ENCODE measurements at regions not wholly inside any gene's neighbourhood (a gene's known extent, or its start where the extent isn't known, plus 50 kb on each side); places are given as distances from the start of the nearest gene placed in this dataset.

GRCh38 chr12:30044206-30044605, 260.5 kb upstream of the TMTC1 start:
- Histone ChIP-seq H3K36me3 (ENCODE audit: control insufficient read depth, insufficient read depth, low read length) (no peaks in the 10 kb centered on the region), H3K27me3 (ENCODE audit: control insufficient read depth, insufficient read depth, low read length) (no peaks in the 10 kb centered on the region), H3K4me3 (ENCODE audit: low read depth, low read length) (no peak overlapping the region)
- TF ChIP-seq, protein P1, sequence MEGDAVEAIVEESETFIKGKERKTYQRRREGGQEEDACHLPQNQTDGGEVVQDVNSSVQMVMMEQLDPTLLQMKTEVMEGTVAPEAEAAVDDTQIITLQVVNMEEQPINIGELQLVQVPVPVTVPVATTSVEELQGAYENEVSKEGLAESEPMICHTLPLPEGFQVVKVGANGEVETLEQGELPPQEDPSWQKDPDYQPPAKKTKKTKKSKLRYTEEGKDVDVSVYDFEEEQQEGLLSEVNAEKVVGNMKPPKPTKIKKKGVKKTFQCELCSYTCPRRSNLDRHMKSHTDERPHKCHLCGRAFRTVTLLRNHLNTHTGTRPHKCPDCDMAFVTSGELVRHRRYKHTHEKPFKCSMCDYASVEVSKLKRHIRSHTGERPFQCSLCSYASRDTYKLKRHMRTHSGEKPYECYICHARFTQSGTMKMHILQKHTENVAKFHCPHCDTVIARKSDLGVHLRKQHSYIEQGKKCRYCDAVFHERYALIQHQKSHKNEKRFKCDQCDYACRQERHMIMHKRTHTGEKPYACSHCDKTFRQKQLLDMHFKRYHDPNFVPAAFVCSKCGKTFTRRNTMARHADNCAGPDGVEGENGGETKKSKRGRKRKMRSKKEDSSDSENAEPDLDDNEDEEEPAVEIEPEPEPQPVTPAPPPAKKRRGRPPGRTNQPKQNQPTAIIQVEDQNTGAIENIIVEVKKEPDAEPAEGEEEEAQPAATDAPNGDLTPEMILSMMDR (IDR thresholded peaks at IDR 0.05; ENCODE audit: insufficient read depth, low read length, severe bottlenecking), result no peak
- FAIRE-seq, result no peak
- no peak for DNase-seq (ENCODE audit: low read depth)

- Histone ChIP-seq H3K4me3 (ENCODE audit: low read depth, low read length) (no peak overlapping the region), H3K27me3 (ENCODE audit: control insufficient read depth, insufficient read depth, low read length) (no peaks in the 10 kb centered on the region), H3K36me3 (ENCODE audit: control insufficient read depth, insufficient read depth, low read length) (no peaks in the 10 kb centered on the region)
- TF ChIP-seq, protein P1 (IDR thresholded peaks at IDR 0.05; ENCODE audit: insufficient read depth, low read length, severe bottlenecking), result no peak
- DNase-seq (ENCODE audit: low read depth), result no peak
- FAIRE-seq, result no peak
Measured at GRCh38 chr12:30043151-30043847, 259.6 kb upstream of the TMTC1 start.

DNA sequence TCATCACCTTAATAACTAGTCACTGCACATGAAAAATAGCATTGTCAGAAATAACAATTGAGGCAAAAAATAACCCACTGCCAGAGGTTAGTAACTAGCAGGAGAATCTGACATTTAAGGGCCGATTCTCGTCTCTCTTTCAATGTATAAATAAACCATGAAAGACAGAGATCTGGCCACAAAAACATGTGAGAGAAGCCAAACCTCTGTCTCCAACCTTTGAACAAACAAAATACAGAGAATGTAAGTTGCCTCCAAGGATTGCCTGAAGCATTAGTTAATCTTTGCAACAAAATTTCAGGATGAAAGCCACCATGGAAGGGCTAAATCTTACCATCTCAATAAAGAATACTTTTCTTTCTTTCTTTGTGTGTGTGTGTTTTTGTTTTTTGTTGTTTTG, 257.4 kb upstream of the TMTC1 start:
- no peak for FAIRE-seq

DNA sequence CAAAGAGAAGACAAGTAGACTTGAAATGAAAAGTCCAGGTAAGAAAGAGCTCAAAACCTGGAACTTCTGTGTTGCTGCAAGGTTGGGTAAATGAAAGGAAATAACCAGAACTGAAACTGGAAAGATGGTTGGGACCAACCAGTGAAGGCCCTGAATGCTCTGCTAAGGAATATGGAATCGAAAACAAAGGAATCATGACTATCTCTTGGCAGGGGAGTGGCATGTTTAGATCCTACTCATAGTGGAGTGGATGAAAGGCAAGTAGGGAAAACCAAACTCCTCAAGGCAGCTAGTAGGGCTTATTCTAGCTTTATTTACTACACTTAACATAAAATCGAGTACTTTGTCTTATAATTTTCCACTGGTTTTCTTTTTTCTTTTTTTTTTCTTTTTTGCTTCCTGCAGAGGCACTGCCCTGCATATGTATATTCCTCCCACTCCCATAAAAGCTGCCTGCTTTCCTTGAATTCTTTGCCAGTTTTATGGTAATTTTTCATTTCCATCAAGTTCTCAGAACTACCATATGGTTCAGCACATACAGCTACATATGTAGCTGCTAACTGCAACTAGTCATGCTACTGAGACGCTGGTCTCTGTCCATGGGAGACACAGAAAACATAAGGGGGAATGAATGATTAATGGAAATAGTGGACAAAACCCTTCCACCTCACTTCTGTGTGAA, 247.1 kb upstream of the TMTC1 start:
- FAIRE-seq (no peak), DNase-seq (ENCODE audit: low read depth) (no peak)
- H3K27me3 ChIP-seq (ENCODE audit: control insufficient read depth, insufficient read depth, low read length), result no peaks in the 10 kb centered on the region
- no peak overlapping the region for H3K4me3 ChIP-seq (ENCODE audit: low read depth, low read length)
- no peaks in the 10 kb centered on the region for H3K36me3 ChIP-seq (ENCODE audit: control insufficient read depth, insufficient read depth, low read length)
- TF ChIP-seq, protein P1 (IDR thresholded peaks at IDR 0.05; ENCODE audit: insufficient read depth, low read length, severe bottlenecking), result no peak

More for the DNA sequence above, 257.4 kb upstream of the TMTC1 start:
- TF ChIP-seq, protein P1 (IDR thresholded peaks at IDR 0.05; ENCODE audit: insufficient read depth, low read length, severe bottlenecking), result no peak
- H3K27me3 ChIP-seq (ENCODE audit: control insufficient read depth, insufficient read depth, low read length), result no peaks in the 10 kb centered on the region
- no peak for DNase-seq (ENCODE audit: low read depth)
- no peak overlapping the region for H3K4me3 ChIP-seq (ENCODE audit: low read depth, low read length)
- no peaks in the 10 kb centered on the region for H3K36me3 ChIP-seq (ENCODE audit: control insufficient read depth, insufficient read depth, low read length)

DNA sequence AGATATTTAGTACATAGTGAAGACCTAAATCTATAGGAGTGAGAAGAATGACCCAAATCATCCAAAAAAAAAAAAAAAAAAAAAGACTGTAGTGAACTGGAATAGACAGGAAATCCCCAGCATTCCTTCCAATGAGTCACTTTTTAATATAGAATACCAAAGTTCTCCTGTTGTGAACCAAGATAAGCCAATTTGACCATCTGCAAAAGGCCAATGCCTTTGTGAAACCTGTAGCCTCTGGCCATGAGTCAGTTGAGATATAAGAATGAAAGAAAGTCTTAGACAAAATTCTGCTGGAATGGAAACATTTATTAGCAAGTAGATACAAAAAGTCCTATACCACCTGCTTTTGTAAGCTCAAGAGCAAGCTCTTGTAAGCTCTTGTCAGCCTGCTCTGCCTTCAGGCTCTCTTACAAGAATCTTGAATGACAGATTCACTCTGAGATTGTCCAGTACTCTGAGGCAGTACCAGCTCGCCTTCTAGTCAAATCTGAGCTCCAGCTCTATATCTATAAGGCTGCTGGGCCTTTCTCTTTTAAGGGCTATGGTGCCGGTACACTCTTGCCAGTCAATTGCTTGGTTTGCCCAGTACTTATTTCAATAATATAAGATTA, 243.0 kb upstream of the TMTC1 start:
- peak; percentile 75 for DNase-seq (ENCODE audit: low read depth)
- no peaks in the 10 kb centered on the region for H3K36me3 ChIP-seq (ENCODE audit: control insufficient read depth, insufficient read depth, low read length)
- H3K4me3 ChIP-seq (ENCODE audit: low read depth, low read length), result no peak overlapping the region
- no peaks in the 10 kb centered on the region for H3K27me3 ChIP-seq (ENCODE audit: control insufficient read depth, insufficient read depth, low read length)
- TF ChIP-seq, protein P1 (IDR thresholded peaks at IDR 0.05; ENCODE audit: insufficient read depth, low read length, severe bottlenecking), result no peak
- no peak for FAIRE-seq
